ENCODE measurements at regions not wholly inside any gene's neighbourhood (a gene's known extent, or its start where the extent isn't known, plus 50 kb on each side); places are given as distances from the start of the nearest gene placed in this dataset.
"Not testable (repeated sequence)": the region's sequence is repeated elsewhere in the genome, so short reads cannot be mapped to it uniquely, and the experiment has no call there.

GRCh38 chr11:129503646-129504045, 128.0 kb downstream of the BARX2 start:
- DNase-seq (ENCODE audit: low read depth): no peak

GRCh38 chr11:129505266-129505665, 129.6 kb downstream of the BARX2 start:
- DNase-seq (ENCODE audit: low read depth): no peak

GRCh38 chr11:129508163-129508562, 132.5 kb downstream of the BARX2 start:
- DNase-seq (ENCODE audit: low read depth): no peak

- no peak for DNase-seq (ENCODE audit: low read depth)
Measured at GRCh38 chr11:129528296-129528695, 152.6 kb downstream of the BARX2 start.

GRCh38 chr11:129530154-129530895, 154.7 kb downstream of the BARX2 start:
- DNase-seq (ENCODE audit: low read depth): no peak

GRCh38 chr11:129533395-129533794, 157.7 kb downstream of the BARX2 start:
- DNase-seq (ENCODE audit: low read depth): no peak

- DNase-seq (ENCODE audit: low read depth): no peak
Measured at GRCh38 chr11:129536338-129536737, 160.7 kb downstream of the BARX2 start.

GRCh38 chr11:129538323-129538722, 162.7 kb downstream of the BARX2 start:
- no peak for DNase-seq (ENCODE audit: low read depth)

- no peak for DNase-seq (ENCODE audit: low read depth)
Measured at GRCh38 chr11:129543515-129544290, 168.1 kb downstream of the BARX2 start.

- no peak for DNase-seq (ENCODE audit: low read depth)
Measured at GRCh38 chr11:129544691-129545090, 169.0 kb downstream of the BARX2 start.

GRCh38 chr11:129546266-129546665, 170.6 kb downstream of the BARX2 start:
- no peak for DNase-seq (ENCODE audit: low read depth)

GRCh38 chr11:129557421-129557820, 181.8 kb downstream of the BARX2 start:
- DNase-seq (ENCODE audit: low read depth): no peak

- no peak for DNase-seq (ENCODE audit: low read depth)
Measured at GRCh38 chr11:129569007-129569406, 193.4 kb downstream of the BARX2 start.

GRCh38 chr11:129572667-129573066, 197.0 kb downstream of the BARX2 start:
- DNase-seq (ENCODE audit: low read depth): not testable (repeated sequence)

- no peak for DNase-seq (ENCODE audit: low read depth)
Measured at GRCh38 chr11:129573161-129573560, 197.5 kb downstream of the BARX2 start.

- DNase-seq (ENCODE audit: low read depth): no peak
Measured at GRCh38 chr11:129574431-129574830, 198.8 kb downstream of the BARX2 start.

- DNase-seq (ENCODE audit: low read depth): no peak
Measured at GRCh38 chr11:129576652-129577051, 201.0 kb downstream of the BARX2 start.

GRCh38 chr11:129578006-129578405, 202.4 kb downstream of the BARX2 start:
- DNase-seq (ENCODE audit: low read depth): no peak

- no peak for DNase-seq (ENCODE audit: low read depth)
Measured at GRCh38 chr11:129580278-129580677, 204.6 kb downstream of the BARX2 start.

GRCh38 chr11:129584316-129584715, 208.7 kb downstream of the BARX2 start:
- no peak for DNase-seq (ENCODE audit: low read depth)

- no peak for DNase-seq (ENCODE audit: low read depth)
Measured at GRCh38 chr11:129589190-129589860, 213.7 kb downstream of the BARX2 start.

GRCh38 chr11:129590030-129590752, 214.5 kb downstream of the BARX2 start:
- no peak for DNase-seq (ENCODE audit: low read depth)

All from fibroblast of gingiva (primary cell).